ENCODE measurements at regions not wholly inside any gene's neighbourhood (a gene's known extent, or its start where the extent isn't known, plus 50 kb on each side); places are given as distances from the start of the nearest gene placed in this dataset.

- DNase-seq, result no peak
- no peak overlapping the region for H3K27ac Mint-ChIP-seq (ENCODE audit: unreplicated experiment)
- H3K4me1 Mint-ChIP-seq (ENCODE audit: low read depth, unreplicated experiment), result no peaks in the 10 kb centered on the region
- no peaks in the 10 kb centered on the region for H3K9me3 ChIP-seq
- BruUV-seq (replicated peaks), result no TSS peak
- no peaks in the 10 kb centered on the region for H3K4me1 ChIP-seq
- ChIA-PET POLR2A (no interaction called here), CTCF (no interaction called here)
- TF ChIP-seq CTCF (IDR thresholded peaks at IDR 0.05; ENCODE audit: insufficient read depth in 1 of 2, low read depth in 1 of 2, low read length in 1 of 2, severe bottlenecking in 1 of 2, unreplicated experiment in 1 of 2), result no peak
- no peaks in the 10 kb centered on the region for H3K36me3 Mint-ChIP-seq (ENCODE audit: insufficient read depth, unreplicated experiment)
- H3K9me3 Mint-ChIP-seq (ENCODE audit: unreplicated experiment), result no peaks in the 10 kb centered on the region
- intact Hi-C loops (cut with micrococcal nuclease; ENCODE audit: unreplicated experiment), result no loop called here
- no peak overlapping the region for H3K4me3 ChIP-seq (ENCODE audit: low read depth, low read length)
- H3K4me3 Mint-ChIP-seq (ENCODE audit: unreplicated experiment), result no peak overlapping the region
- peaks cover 2% of the 10 kb centered on the region; the same call in 1 of the 2 replicates for H3K27me3 ChIP-seq (replicated peaks; ENCODE audit: control insufficient read depth, insufficient read depth, low read length)
- peaks cover 30% of the 10 kb centered on the region for H3K27me3 Mint-ChIP-seq (ENCODE audit: insufficient read depth, unreplicated experiment)
- no peaks in the 10 kb centered on the region for H3K36me3 ChIP-seq (ENCODE audit: control insufficient read depth, insufficient read depth, low read length)
Observed at GRCh38 chr11:116504541-116505297, 268.1 kb downstream of the BUD13 start.

GRCh38 chr11:116503216-116504160 lies 269.3 kb downstream of the BUD13 start:
- H3K36me3 Mint-ChIP-seq (ENCODE audit: insufficient read depth, unreplicated experiment), result no peaks in the 10 kb centered on the region
- no peaks in the 10 kb centered on the region for H3K4me1 Mint-ChIP-seq (ENCODE audit: low read depth, unreplicated experiment)
- no peaks in the 10 kb centered on the region for H3K9me3 Mint-ChIP-seq (ENCODE audit: unreplicated experiment)
- H3K36me3 ChIP-seq (ENCODE audit: control insufficient read depth, insufficient read depth, low read length), result no peaks in the 10 kb centered on the region
- H3K27me3 ChIP-seq (replicated peaks; ENCODE audit: control insufficient read depth, insufficient read depth, low read length), result peaks cover 2% of the 10 kb centered on the region; the same call in 1 of the 2 replicates
- H3K9me3 ChIP-seq, result no peaks in the 10 kb centered on the region
- H3K4me3 Mint-ChIP-seq (ENCODE audit: unreplicated experiment), result no peak overlapping the region
- no TSS peak for BruUV-seq (replicated peaks)
- no peak overlapping the region for H3K4me3 ChIP-seq (ENCODE audit: low read depth, low read length)
- ChIA-PET CTCF (interaction anchor here (0.5 to 0.8 kb wide), 2 partner anchors 229 to 278 kb away, joined by 3 to 9 read pairs; no protein-coding TSS in a partner anchor), POLR2A (no interaction called here)
- no peak for TF ChIP-seq CTCF (IDR thresholded peaks at IDR 0.05; ENCODE audit: insufficient read depth in 1 of 2, low read depth in 1 of 2, low read length in 1 of 2, severe bottlenecking in 1 of 2, unreplicated experiment in 1 of 2)
- DNase-seq, result no peak
- H3K27ac Mint-ChIP-seq (ENCODE audit: unreplicated experiment), result no peak overlapping the region
- intact Hi-C loops (cut with micrococcal nuclease; ENCODE audit: unreplicated experiment), result no loop called here
- peaks cover 19% of the 10 kb centered on the region for H3K27me3 Mint-ChIP-seq (ENCODE audit: insufficient read depth, unreplicated experiment)
- peaks cover 7% of the 10 kb centered on the region; the same call in 1 of the 2 replicates for H3K4me1 ChIP-seq

GRCh38 chr11:116502641-116503061 lies 270.1 kb downstream of the BUD13 start:
- Histone ChIP-seq H3K4me1 (peaks cover 7% of the 10 kb centered on the region; the same call in 1 of the 2 replicates), H3K9me3 (no peaks in the 10 kb centered on the region), H3K36me3 (ENCODE audit: control insufficient read depth, insufficient read depth, low read length) (no peaks in the 10 kb centered on the region), H3K4me3 (ENCODE audit: low read depth, low read length) (no peak overlapping the region), H3K27me3 (replicated peaks; ENCODE audit: control insufficient read depth, insufficient read depth, low read length) (peaks cover 2% of the 10 kb centered on the region; the same call in 1 of the 2 replicates)
- no peak for TF ChIP-seq CTCF (IDR thresholded peaks at IDR 0.05; ENCODE audit: insufficient read depth in 1 of 2, low read depth in 1 of 2, low read length in 1 of 2, severe bottlenecking in 1 of 2, unreplicated experiment in 1 of 2)
- intact Hi-C loops (cut with micrococcal nuclease; ENCODE audit: unreplicated experiment), result no loop called here
- no peak overlapping the region for H3K27ac Mint-ChIP-seq (ENCODE audit: unreplicated experiment)
- no peaks in the 10 kb centered on the region for H3K4me1 Mint-ChIP-seq (ENCODE audit: low read depth, unreplicated experiment)
- H3K36me3 Mint-ChIP-seq (ENCODE audit: insufficient read depth, unreplicated experiment), result no peaks in the 10 kb centered on the region
- ChIA-PET POLR2A (no interaction called here), CTCF (interaction anchor here (0.8 kb wide), 1 partner anchor 230 kb away, joined by 3 read pairs; no protein-coding TSS in a partner anchor)
- no peak for DNase-seq
- BruUV-seq (replicated peaks), result no TSS peak
- H3K4me3 Mint-ChIP-seq (ENCODE audit: unreplicated experiment), result no peak overlapping the region
- H3K27me3 Mint-ChIP-seq (ENCODE audit: insufficient read depth, unreplicated experiment), result peaks cover 13% of the 10 kb centered on the region
- H3K9me3 Mint-ChIP-seq (ENCODE audit: unreplicated experiment), result no peaks in the 10 kb centered on the region

Data from Caco-2 (cell line).